Suprapubic skin (tissue), 4 donors: ENCODE measurements at regions not wholly inside any gene's neighbourhood (a gene's known extent, or its start where the extent isn't known, plus 50 kb on each side); places are given as distances from the start of the nearest gene placed in this dataset.

Source experiments
- CTCF ChIP-seq, 2 donors: fragments of 200-600 bp in 1 of 2; fragments of 450-650 bp in 1 of 2; sonication (generic) in 1 of 2; IDR thresholded peaks; one replicate each; pipeline ENCODE4 v1.5.1; 2016 to 2019; ENCODE audit warnings: antibody characterized with exemption in 2 of 2, mild to moderate bottlenecking in 1 of 2, moderate library complexity in 1 of 2
- EP300 ChIP-seq: sonication (generic); formaldehyde crosslinking; IDR thresholded peaks from one replicate; pipeline ENCODE4 v1.6.1; 2017; ENCODE audit warnings: antibody characterized with exemption
- POLR2A ChIP-seq, 2 donors: fragments of 450-650 bp; IDR thresholded peaks; one replicate each; pipeline ENCODE4 v1.6.1; 2017; ENCODE audit warnings: antibody characterized with exemption in 2 of 2, mild to moderate bottlenecking in 2 of 2, moderate library complexity in 2 of 2
- POLR2AphosphoS5 ChIP-seq, 3 donors: sonication (generic); formaldehyde crosslinking; IDR thresholded peaks; one replicate each; pipeline ENCODE4 v1.6.1; 2017; ENCODE audit warnings: antibody characterized with exemption in 3 of 3

GRCh38 chr1:98126740-98127139 lies 205.9 kb upstream of the DPYD start:
- TF ChIP-seq CTCF (IDR thresholded peaks at IDR 0.05) (no peak), POLR2AphosphoS5 (IDR thresholded peaks at IDR 0.05) (no peak), POLR2A (IDR thresholded peaks at IDR 0.05) (no peak), EP300 (no peak)
